Peyer's patch (tissue), 4 donors: ENCODE measurements at regions not wholly inside any gene's neighbourhood (a gene's known extent, or its start where the extent isn't known, plus 50 kb on each side); places are given as distances from the start of the nearest gene placed in this dataset.

ENCODE experiments used
- POLR2A ChIP-seq, 2 donors: fragments of 450-650 bp; IDR thresholded peaks; one replicate each; pipeline ENCODE4 v1.5.1; 2017; ENCODE audit warnings: antibody characterized with exemption in 2 of 2, mild to moderate bottlenecking in 2 of 2, moderate library complexity in 2 of 2
- TF ChIP-seq, protein P1 (sequence below), 6 experiments: fragments of 450-650 bp in 4 of 6; fragments of 200-600 bp in 2 of 6; sonication (generic) in 1 of 6; IDR thresholded peaks; one replicate each; pipeline ENCODE4 v1.5.1; 2017 to 2019; ENCODE audit warnings: antibody characterized with exemption in 6 of 6, mild to moderate bottlenecking in 3 of 6, moderate library complexity in 1 of 6

- no peak for TF ChIP-seq POLR2A (IDR thresholded peaks at IDR 0.05)
- TF ChIP-seq, protein P1, sequence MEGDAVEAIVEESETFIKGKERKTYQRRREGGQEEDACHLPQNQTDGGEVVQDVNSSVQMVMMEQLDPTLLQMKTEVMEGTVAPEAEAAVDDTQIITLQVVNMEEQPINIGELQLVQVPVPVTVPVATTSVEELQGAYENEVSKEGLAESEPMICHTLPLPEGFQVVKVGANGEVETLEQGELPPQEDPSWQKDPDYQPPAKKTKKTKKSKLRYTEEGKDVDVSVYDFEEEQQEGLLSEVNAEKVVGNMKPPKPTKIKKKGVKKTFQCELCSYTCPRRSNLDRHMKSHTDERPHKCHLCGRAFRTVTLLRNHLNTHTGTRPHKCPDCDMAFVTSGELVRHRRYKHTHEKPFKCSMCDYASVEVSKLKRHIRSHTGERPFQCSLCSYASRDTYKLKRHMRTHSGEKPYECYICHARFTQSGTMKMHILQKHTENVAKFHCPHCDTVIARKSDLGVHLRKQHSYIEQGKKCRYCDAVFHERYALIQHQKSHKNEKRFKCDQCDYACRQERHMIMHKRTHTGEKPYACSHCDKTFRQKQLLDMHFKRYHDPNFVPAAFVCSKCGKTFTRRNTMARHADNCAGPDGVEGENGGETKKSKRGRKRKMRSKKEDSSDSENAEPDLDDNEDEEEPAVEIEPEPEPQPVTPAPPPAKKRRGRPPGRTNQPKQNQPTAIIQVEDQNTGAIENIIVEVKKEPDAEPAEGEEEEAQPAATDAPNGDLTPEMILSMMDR (IDR thresholded peaks at IDR 0.05): peak in 4 of 6 experiments; percentile 42 to 62 (median 58)
Observed at GRCh38 chr3:87771337-87772192, 287.2 kb downstream of the CGGBP1 start.
